ENCODE measurements at regions not wholly inside any gene's neighbourhood (a gene's known extent, or its start where the extent isn't known, plus 50 kb on each side); places are given as distances from the start of the nearest gene placed in this dataset.

DNA sequence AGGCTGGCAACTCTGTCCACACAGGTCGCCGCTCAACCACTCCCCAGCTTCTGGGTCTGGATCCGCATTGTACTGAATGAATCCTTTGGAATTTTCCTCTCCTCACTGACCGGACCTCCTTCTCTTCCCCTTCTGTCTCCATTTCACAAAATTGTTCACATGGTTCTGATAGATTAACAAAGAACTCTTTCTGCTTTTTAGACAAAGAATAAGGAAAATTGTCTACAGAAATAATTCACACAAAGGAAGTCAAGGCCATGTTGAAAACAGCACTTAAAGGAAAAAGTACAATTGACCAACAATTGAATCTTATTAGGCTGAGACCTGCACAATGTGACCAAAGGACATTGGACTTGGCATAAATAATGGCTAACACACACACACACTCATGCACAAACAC, 73.6 kb upstream of the GLI2 start:
- DNase-seq (ENCODE audit: low read depth), result no peak
- H3K4me3 ChIP-seq (ENCODE audit: low read depth, low read length), result no peak overlapping the region
- TF ChIP-seq, protein P1, sequence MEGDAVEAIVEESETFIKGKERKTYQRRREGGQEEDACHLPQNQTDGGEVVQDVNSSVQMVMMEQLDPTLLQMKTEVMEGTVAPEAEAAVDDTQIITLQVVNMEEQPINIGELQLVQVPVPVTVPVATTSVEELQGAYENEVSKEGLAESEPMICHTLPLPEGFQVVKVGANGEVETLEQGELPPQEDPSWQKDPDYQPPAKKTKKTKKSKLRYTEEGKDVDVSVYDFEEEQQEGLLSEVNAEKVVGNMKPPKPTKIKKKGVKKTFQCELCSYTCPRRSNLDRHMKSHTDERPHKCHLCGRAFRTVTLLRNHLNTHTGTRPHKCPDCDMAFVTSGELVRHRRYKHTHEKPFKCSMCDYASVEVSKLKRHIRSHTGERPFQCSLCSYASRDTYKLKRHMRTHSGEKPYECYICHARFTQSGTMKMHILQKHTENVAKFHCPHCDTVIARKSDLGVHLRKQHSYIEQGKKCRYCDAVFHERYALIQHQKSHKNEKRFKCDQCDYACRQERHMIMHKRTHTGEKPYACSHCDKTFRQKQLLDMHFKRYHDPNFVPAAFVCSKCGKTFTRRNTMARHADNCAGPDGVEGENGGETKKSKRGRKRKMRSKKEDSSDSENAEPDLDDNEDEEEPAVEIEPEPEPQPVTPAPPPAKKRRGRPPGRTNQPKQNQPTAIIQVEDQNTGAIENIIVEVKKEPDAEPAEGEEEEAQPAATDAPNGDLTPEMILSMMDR (IDR thresholded peaks at IDR 0.05; ENCODE audit: low read depth, low read length, missing control alignments), result no peak

DNA sequence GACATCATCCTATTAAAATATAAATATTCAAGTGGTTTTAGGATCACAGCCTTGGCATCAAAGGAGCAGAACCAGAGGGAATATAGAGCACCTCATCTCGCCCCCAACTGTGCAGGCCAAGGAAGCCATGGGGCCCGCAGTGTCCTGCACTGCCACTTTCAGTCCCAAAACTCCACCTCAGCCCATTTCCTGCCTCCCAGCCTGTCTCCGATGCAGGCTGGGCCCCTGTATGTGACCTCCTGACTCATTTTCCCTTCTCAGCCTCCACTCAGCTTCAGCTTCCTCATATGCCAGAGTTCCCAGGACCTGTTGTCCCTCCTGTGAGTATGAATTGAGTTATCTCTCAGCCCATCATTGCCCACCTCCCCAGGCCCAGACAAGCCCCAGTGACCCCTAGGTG, 72.9 kb upstream of the GLI2 start:
- TF ChIP-seq, protein P1 (IDR thresholded peaks at IDR 0.05; ENCODE audit: low read depth, low read length, missing control alignments), result no peak
- DNase-seq (ENCODE audit: low read depth), result no peak
- no peak overlapping the region for H3K4me3 ChIP-seq (ENCODE audit: low read depth, low read length)

DNA sequence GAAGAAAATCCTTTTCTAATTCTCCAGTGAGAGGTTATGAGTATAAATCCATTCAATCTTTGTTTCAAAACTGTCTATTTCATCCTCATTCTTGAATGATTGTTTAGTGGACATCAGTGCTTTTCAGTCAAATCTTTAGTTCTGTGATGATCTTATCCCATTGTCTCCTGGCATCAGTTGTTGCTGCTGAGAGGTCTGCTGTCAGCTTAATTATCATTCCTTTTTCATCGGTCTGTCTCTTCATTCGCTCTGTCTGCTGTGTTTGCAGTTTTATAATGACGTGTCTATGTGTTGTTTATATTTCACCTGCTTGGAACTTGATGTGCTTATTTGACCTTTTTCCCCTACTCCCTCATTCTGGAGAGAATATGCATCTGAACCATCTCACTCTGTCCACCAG, 69.2 kb upstream of the GLI2 start:
- DNase-seq (ENCODE audit: low read depth), result no peak
- no peak overlapping the region for H3K4me3 ChIP-seq (ENCODE audit: low read depth, low read length)
- TF ChIP-seq, protein P1 (IDR thresholded peaks at IDR 0.05; ENCODE audit: low read depth, low read length, missing control alignments), result no peak

DNA sequence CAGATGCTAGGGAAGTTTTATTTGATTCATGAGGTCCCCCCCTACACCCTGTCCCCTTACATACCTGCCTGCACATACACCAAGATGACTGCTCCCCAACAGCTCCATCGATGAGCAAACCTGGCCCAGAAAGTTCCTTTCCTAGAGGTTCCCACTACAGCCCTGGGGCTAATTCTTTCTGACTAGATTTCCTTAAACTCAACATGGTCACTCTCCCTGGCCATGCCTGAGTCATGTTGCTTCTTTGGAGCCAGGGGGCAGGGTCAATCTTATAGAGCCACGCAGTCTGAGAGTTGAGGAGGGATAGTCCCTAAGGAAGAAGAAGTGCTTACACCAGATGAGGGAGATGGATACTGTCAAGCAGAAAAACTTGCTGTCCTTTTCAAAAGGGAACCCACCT, 67.7 kb upstream of the GLI2 start:
- no peak overlapping the region for H3K4me3 ChIP-seq (ENCODE audit: low read depth, low read length)
- TF ChIP-seq, protein P1 (IDR thresholded peaks at IDR 0.05; ENCODE audit: low read depth, low read length, missing control alignments), result no peak
- no peak for DNase-seq (ENCODE audit: low read depth)

DNA sequence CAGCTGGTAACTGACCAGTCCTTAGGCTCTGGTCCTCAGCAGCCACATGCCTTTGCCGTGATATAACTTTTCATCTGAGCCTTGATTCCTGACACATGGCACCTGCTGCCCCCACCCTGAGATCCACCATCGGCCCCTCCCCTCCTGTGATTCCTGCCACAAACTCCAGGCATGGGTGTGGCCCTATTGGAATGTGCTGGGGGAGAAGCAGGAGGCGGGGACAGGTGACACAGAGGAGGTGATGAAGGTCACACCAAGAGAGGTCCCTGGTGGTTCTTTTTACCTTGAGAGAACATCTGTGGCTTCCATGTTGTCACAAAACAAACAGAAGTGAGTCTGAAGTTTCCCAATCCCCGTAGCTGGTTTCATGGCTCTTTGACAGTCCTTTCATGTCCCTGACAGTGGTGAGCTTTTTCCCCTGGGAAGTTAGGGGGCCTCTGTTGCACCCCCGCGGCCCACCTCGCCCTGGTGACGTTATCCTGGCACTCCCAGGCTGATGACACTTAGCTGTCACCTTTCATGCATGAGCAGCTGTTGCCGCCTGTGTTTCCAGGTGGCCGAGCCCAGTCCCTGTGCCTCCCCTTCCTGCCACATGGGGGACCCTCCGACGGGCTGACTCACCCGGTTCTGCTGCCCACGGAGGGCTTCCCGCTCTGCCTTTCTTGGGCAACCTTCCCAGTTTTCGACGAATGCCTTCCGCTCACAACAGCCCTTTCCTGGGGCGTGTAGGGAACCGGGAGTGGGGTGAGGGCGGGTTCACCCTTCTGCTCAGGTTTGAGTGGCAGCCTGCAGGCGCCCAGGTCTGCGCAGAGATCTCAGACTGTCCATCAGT, 66.3 kb upstream of the GLI2 start:
- DNase-seq (ENCODE audit: low read depth), result no peak
- TF ChIP-seq, protein P1 (IDR thresholded peaks at IDR 0.05; ENCODE audit: low read depth, low read length, missing control alignments), result peak; percentile 39
- H3K4me3 ChIP-seq (ENCODE audit: low read depth, low read length), result no peak overlapping the region

DNA sequence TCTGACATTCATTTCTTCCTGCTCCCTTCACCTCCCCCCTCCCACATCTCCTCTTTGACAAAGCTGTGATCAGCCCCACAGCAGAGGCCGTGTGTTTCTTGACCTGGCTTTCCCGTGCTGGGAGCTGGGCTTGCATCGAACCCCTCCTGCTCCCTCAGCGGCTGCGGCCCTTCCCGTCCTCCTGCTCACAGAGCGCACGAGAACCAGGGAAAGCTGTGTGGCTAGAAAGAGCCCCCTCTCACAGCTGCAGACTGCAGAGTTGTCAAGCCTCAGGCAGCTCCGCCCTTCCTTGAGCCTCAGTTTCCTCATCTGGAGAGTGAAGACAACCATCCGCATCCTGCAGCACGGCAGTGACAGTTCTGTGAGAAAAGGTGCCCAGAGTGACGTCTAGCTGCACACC, 65.7 kb upstream of the GLI2 start:
- TF ChIP-seq, protein P1 (IDR thresholded peaks at IDR 0.05; ENCODE audit: low read depth, low read length, missing control alignments), result no peak
- DNase-seq (ENCODE audit: low read depth), result no peak
- no peak overlapping the region for H3K4me3 ChIP-seq (ENCODE audit: low read depth, low read length)

DNA sequence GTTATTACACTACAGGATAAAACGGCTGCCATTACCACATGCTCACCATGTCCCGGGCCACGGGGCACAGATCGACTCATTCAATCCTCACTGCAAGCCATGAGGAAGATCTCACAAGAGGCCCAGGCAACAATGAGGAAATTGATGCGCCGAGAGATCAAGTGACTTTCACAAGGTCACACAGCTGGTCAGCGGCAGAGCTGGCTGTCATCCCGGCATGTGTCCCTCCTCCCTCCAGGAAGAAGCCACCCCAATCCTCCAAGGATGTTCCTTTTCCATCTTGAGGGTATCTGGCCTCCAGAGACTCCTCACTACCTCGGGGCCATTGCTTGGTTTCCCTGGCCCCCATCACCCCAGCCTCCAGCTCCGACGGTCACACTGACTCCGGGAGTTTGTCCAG, 65.3 kb upstream of the GLI2 start:
- DNase-seq (ENCODE audit: low read depth), result no peak
- TF ChIP-seq, protein P1 (IDR thresholded peaks at IDR 0.05; ENCODE audit: low read depth, low read length, missing control alignments), result no peak
- H3K4me3 ChIP-seq (ENCODE audit: low read depth, low read length), result no peak overlapping the region

All from GM12864 (cell line).